Lower lobe of right lung (tissue), 2 donors: ENCODE measurements at regions not wholly inside any gene's neighbourhood (a gene's known extent, or its start where the extent isn't known, plus 50 kb on each side); places are given as distances from the start of the nearest gene placed in this dataset.

ENCODE experiments used
- ATAC-seq, 2 donors: fragments of 200-7000 bp; cut with Tn5 transposase; one replicate each; pipeline ENCODE4 v1.9.1; 2020 to 2022; ENCODE audit warnings: mild to moderate bottlenecking in 2 of 2, moderate library complexity in 2 of 2
- DNase-seq: peaks from one replicate; pipeline ENCODE4 v3.0.0-alpha.2; 2020
- H3K27ac ChIP-seq: fragments of 200-600 bp; one replicate; pipeline ENCODE4 v1.8.0; 2022
- H3K27me3 ChIP-seq: fragments of 200-600 bp; one replicate; pipeline ENCODE4 v1.8.0; 2022; ENCODE audit warnings: low read depth
- H3K36me3 ChIP-seq: fragments of 200-600 bp; one replicate; pipeline ENCODE4 v1.8.0; 2022; ENCODE audit warnings: mild to moderate bottlenecking
- H3K4me1 ChIP-seq: fragments of 200-600 bp; one replicate; pipeline ENCODE4 v1.8.0; 2022
- H3K4me3 ChIP-seq: fragments of 200-600 bp; one replicate; pipeline ENCODE4 v1.8.0; 2022; ENCODE audit warnings: mild to moderate bottlenecking
- H3K9me3 ChIP-seq: fragments of 200-600 bp; one replicate; pipeline ENCODE4 v1.8.0; 2022
- intact Hi-C: fragments of 100-400 bp; cut with DNase I; formaldehyde crosslinking; loops from one replicate; pipeline ENCODE4 v1.11.0; 2022
- TF ChIP-seq, protein P1 (sequence below): fragments of 200-600 bp; IDR thresholded peaks from one replicate; pipeline ENCODE4 v1.8.0; 2022; ENCODE audit warnings: antibody characterized with exemption, mild to moderate bottlenecking
- donor health status: DM: no; HTN: yes; CAD: no; lungs with severe emphysema.

- no peaks in the 10 kb centered on the region for H3K4me1 ChIP-seq
- no peaks in the 10 kb centered on the region for H3K9me3 ChIP-seq
- no peak overlapping the region for H3K27ac ChIP-seq
- no peak for ATAC-seq
- TF ChIP-seq, protein P1, sequence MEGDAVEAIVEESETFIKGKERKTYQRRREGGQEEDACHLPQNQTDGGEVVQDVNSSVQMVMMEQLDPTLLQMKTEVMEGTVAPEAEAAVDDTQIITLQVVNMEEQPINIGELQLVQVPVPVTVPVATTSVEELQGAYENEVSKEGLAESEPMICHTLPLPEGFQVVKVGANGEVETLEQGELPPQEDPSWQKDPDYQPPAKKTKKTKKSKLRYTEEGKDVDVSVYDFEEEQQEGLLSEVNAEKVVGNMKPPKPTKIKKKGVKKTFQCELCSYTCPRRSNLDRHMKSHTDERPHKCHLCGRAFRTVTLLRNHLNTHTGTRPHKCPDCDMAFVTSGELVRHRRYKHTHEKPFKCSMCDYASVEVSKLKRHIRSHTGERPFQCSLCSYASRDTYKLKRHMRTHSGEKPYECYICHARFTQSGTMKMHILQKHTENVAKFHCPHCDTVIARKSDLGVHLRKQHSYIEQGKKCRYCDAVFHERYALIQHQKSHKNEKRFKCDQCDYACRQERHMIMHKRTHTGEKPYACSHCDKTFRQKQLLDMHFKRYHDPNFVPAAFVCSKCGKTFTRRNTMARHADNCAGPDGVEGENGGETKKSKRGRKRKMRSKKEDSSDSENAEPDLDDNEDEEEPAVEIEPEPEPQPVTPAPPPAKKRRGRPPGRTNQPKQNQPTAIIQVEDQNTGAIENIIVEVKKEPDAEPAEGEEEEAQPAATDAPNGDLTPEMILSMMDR, result no peak
- no peaks in the 10 kb centered on the region for H3K27me3 ChIP-seq
- H3K36me3 ChIP-seq, result no peaks in the 10 kb centered on the region
- H3K4me3 ChIP-seq, result no peak overlapping the region
- no peak for DNase-seq
- intact Hi-C loops, result no loop called here
Measured at GRCh38 chr12:68508576-68508975, 102.1 kb upstream of the RAP1B start.

- TF ChIP-seq, protein P1, result no peak
- no peaks in the 10 kb centered on the region for H3K36me3 ChIP-seq
- ATAC-seq (no peak), DNase-seq (no peak)
- H3K4me3 ChIP-seq, result no peak overlapping the region
- intact Hi-C loops, result no loop called here
- H3K4me1 ChIP-seq, result no peaks in the 10 kb centered on the region
- no peaks in the 10 kb centered on the region for H3K9me3 ChIP-seq
- H3K27me3 ChIP-seq, result no peaks in the 10 kb centered on the region
- no peak overlapping the region for H3K27ac ChIP-seq
Measured at GRCh38 chr12:68509242-68509641, 101.5 kb upstream of the RAP1B start.

DNA sequence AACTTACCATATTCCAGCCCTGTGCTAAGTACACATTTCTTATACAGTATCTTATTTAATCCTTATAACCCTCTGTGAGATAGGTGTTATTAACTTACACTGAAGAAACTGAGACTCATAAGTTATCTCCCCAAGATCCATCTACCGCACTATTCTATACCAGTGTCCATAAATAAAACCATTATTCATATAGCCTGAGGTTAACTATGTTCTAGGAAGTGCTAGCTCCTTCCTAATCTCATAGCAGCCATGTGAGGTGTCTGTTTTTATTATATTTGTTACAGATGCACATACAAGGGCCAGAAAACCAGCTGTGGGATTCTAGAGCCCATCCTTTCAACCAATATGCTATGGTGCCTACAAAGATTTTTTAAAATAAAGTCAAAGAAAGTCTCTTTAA, 100.3 kb upstream of the RAP1B start:
- no peak overlapping the region for H3K4me3 ChIP-seq
- DNase-seq, result no peak
- intact Hi-C loops, result no loop called here

GRCh38 chr12:68514807-68515411, 95.8 kb upstream of the RAP1B start:
- TF ChIP-seq, protein P1, result no peak

More for the DNA sequence above, 100.3 kb upstream of the RAP1B start:
- H3K27ac ChIP-seq, result no peak overlapping the region
- H3K4me1 ChIP-seq, result no peaks in the 10 kb centered on the region
- no peaks in the 10 kb centered on the region for H3K27me3 ChIP-seq
- no peak for ATAC-seq
- TF ChIP-seq, protein P1, result no peak
- no peaks in the 10 kb centered on the region for H3K9me3 ChIP-seq
- H3K36me3 ChIP-seq, result no peaks in the 10 kb centered on the region

GRCh38 chr12:68515793-68516192, 94.9 kb upstream of the RAP1B start:
- H3K4me1 ChIP-seq, result no peaks in the 10 kb centered on the region
- intact Hi-C loops, result no loop called here
- H3K27ac ChIP-seq, result no peak overlapping the region
- H3K36me3 ChIP-seq, result no peaks in the 10 kb centered on the region
- ATAC-seq (no peak), DNase-seq (no peak)
- H3K9me3 ChIP-seq, result no peaks in the 10 kb centered on the region
- H3K27me3 ChIP-seq, result no peaks in the 10 kb centered on the region
- H3K4me3 ChIP-seq, result no peak overlapping the region
- TF ChIP-seq, protein P1, result no peak

More at GRCh38 chr12:68514807-68515411, 95.8 kb upstream of the RAP1B start:
- Histone ChIP-seq H3K27ac (no peak overlapping the region), H3K9me3 (no peaks in the 10 kb centered on the region), H3K36me3 (no peaks in the 10 kb centered on the region), H3K4me3 (no peak overlapping the region), H3K27me3 (no peaks in the 10 kb centered on the region), H3K4me1 (no peaks in the 10 kb centered on the region)
- ATAC-seq, result no peak
- intact Hi-C loops, result no loop called here
- DNase-seq, result no peak
